ENCODE measurements at regions not wholly inside any gene's neighbourhood (a gene's known extent, or its start where the extent isn't known, plus 50 kb on each side); places are given as distances from the start of the nearest gene placed in this dataset.

GRCh38 chr2:182585001-182585400 is 131.1 kb upstream of the DNAJC10 start:
- CTCF ChIA-PET: no interaction called here
- peaks cover 22% of the 10 kb centered on the region for H3K4me1 Mint-ChIP-seq
- no peak for DNase-seq (ENCODE audit: low spot score)
- no peaks in the 10 kb centered on the region for H3K9me3 Mint-ChIP-seq
- TF ChIP-seq OVOL2 (CRISPR knock-in tag; IDR thresholded peaks at IDR 0.05; ENCODE audit: borderline replicate concordance): no peak
- TF ChIP-seq ZNF232 (CRISPR knock-in tag; IDR thresholded peaks at IDR 0.05): no peak
- TF ChIP-seq HMGXB4 (CRISPR knock-in tag; IDR thresholded peaks at IDR 0.05): no peak
- no peak for TF ChIP-seq EMX1 (CRISPR knock-in tag; IDR thresholded peaks at IDR 0.05)
- no peak for TF ChIP-seq IRF1 (CRISPR knock-in tag; IDR thresholded peaks at IDR 0.05)
- no peak for TF ChIP-seq PRDM15 (CRISPR knock-in tag; IDR thresholded peaks at IDR 0.05)
- TF ChIP-seq E2F4 (CRISPR knock-in tag; IDR thresholded peaks at IDR 0.05; ENCODE audit: borderline replicate concordance, low read depth): no peak
- TF ChIP-seq JAZF1 (CRISPR knock-in tag; IDR thresholded peaks at IDR 0.05): no peak
- no peak for TF ChIP-seq ATF2 (CRISPR knock-in tag; IDR thresholded peaks at IDR 0.05; ENCODE audit: borderline replicate concordance, low read depth)
- TF ChIP-seq IRF2 (CRISPR knock-in tag; IDR thresholded peaks at IDR 0.05; ENCODE audit: borderline replicate concordance, low read depth): no peak
- TF ChIP-seq ATF3 (CRISPR knock-in tag; conservative IDR thresholded peaks at IDR 0.05): no peak
- TF ChIP-seq TP53 (CRISPR knock-in tag; IDR thresholded peaks at IDR 0.05): no peak
- TF ChIP-seq RELA (CRISPR knock-in tag; IDR thresholded peaks at IDR 0.05; ENCODE audit: borderline replicate concordance): no peak
- no peak for TF ChIP-seq ZBTB21 (CRISPR knock-in tag; IDR thresholded peaks at IDR 0.05; ENCODE audit: borderline replicate concordance)
- no peak overlapping the region for H3K4me3 Mint-ChIP-seq
- H3K27me3 Mint-ChIP-seq (ENCODE audit: low read depth): no peaks in the 10 kb centered on the region; the same call in 1 of the 2 replicates
- H3K27ac Mint-ChIP-seq: no peak overlapping the region
- ATAC-seq: no peak
- no peaks in the 10 kb centered on the region for H3K36me3 Mint-ChIP-seq
- POLR2A ChIA-PET: no interaction called here

GRCh38 chr2:182585430-182585829 is 130.6 kb upstream of the DNAJC10 start:
- Mint-ChIP-seq H3K36me3 (no peaks in the 10 kb centered on the region), H3K9me3 (no peaks in the 10 kb centered on the region), H3K4me1 (peaks cover 22% of the 10 kb centered on the region), H3K27me3 (ENCODE audit: low read depth) (no peaks in the 10 kb centered on the region), H3K4me3 (no peak overlapping the region), H3K27ac (no peak overlapping the region)
- POLR2A ChIA-PET: no interaction called here
- no peak for ATAC-seq
- DNase-seq (ENCODE audit: low spot score): no peak
- CTCF ChIA-PET: no interaction called here
- TF ChIP-seq GABPB1 (CRISPR knock-in tag; IDR thresholded peaks at IDR 0.05) (no peak), ERG (CRISPR knock-in tag; IDR thresholded peaks at IDR 0.05) (no peak), MAX (CRISPR knock-in tag; IDR thresholded peaks at IDR 0.05) (no peak), NR1H2 (CRISPR knock-in tag; IDR thresholded peaks at IDR 0.05) (no peak), ZNF121 (CRISPR knock-in tag; IDR thresholded peaks at IDR 0.05) (no peak), PRRX2 (CRISPR knock-in tag; IDR thresholded peaks at IDR 0.05) (no peak), USF2 (CRISPR knock-in tag; IDR thresholded peaks at IDR 0.05) (no peak), MYBL2 (CRISPR knock-in tag; IDR thresholded peaks at IDR 0.05) (no peak), CREM (CRISPR knock-in tag; IDR thresholded peaks at IDR 0.05) (no peak), HMGA2 (CRISPR knock-in tag; IDR thresholded peaks at IDR 0.05) (no peak), FOXP1 (CRISPR knock-in tag; IDR thresholded peaks at IDR 0.05; ENCODE audit: borderline replicate concordance) (no peak), RELA (CRISPR knock-in tag; IDR thresholded peaks at IDR 0.05; ENCODE audit: borderline replicate concordance) (no peak), GTF2I (CRISPR knock-in tag; conservative IDR thresholded peaks at IDR 0.05) (no peak)

All from WTC11 (cell line).